SK-N-SH treated with all-trans-retinoic acid at 6 μM for 48 hours (cell line): ENCODE measurements at regions not wholly inside any gene's neighbourhood (a gene's known extent, or its start where the extent isn't known, plus 50 kb on each side); places are given as distances from the start of the nearest gene placed in this dataset.

Experiments
- ATAC-seq: fragments of 200-7000 bp; cut with Tn5 transposase; 3 replicates; pipeline ENCODE4 v1.9.1; 2020; ENCODE audit warnings: mild to moderate bottlenecking, moderate library complexity
- ARNTL ChIP-seq: fragments of 450-650 bp; formaldehyde crosslinking; IDR thresholded peaks from 2 replicates; pipeline ENCODE4 v1.5.0; 2020; ENCODE audit warnings: low read depth, mild to moderate bottlenecking, moderate library complexity, borderline replicate concordance
- BACH2 ChIP-seq: fragments of 250-450 bp; sonication (Bioruptor Pico); IDR thresholded peaks from 2 replicates; pipeline ENCODE4 v1.9.0; 2021; ENCODE audit warnings: mild to moderate bottlenecking, borderline replicate concordance
- CREB5 ChIP-seq: fragments of 250-450 bp; sonication (Bioruptor Pico); IDR thresholded peaks from 2 replicates; pipeline ENCODE4 v1.5.1; 2020; ENCODE audit warnings: low read depth, mild to moderate bottlenecking, moderate library complexity
- CSDC2 ChIP-seq: fragments of 250-450 bp; sonication (Bioruptor Pico); IDR thresholded peaks from 2 replicates; pipeline ENCODE4 v1.5.0; 2020; ENCODE audit warnings: mild to moderate bottlenecking, moderate library complexity
- CSRNP3 ChIP-seq: fragments of 250-450 bp; sonication (Bioruptor Pico); IDR thresholded peaks from 2 replicates; pipeline ENCODE4 v1.5.1; 2021; ENCODE audit warnings: mild to moderate bottlenecking, moderate library complexity
- ESRRG ChIP-seq: fragments of 250-450 bp; sonication (Bioruptor Pico); IDR thresholded peaks from 2 replicates; pipeline ENCODE4 v1.6.1; 2021; ENCODE audit warnings: mild to moderate bottlenecking
- GLIS3 ChIP-seq: fragments of 250-450 bp; sonication (Bioruptor Pico); IDR thresholded peaks from 2 replicates; pipeline ENCODE4 v1.5.0; 2020; ENCODE audit warnings: mild to moderate bottlenecking, moderate library complexity
- ISL1 ChIP-seq: fragments of 250-450 bp; sonication (Bioruptor Pico); IDR thresholded peaks from 2 replicates; pipeline ENCODE4 v2.1.2; 2022; ENCODE audit warnings: mild to moderate bottlenecking, moderate library complexity
- OSR1 ChIP-seq: fragments of 250-450 bp; sonication (Bioruptor Pico); IDR thresholded peaks from 2 replicates; pipeline ENCODE4 v1.8.0; 2022; ENCODE audit warnings: moderate library complexity, mild to moderate bottlenecking, inconsistent platforms
- PATZ1 ChIP-seq: fragments of 250-450 bp; sonication (Bioruptor Pico); IDR thresholded peaks from 2 replicates; pipeline ENCODE4 v1.8.0; 2020; ENCODE audit warnings: mild to moderate bottlenecking, moderate library complexity, borderline replicate concordance
- POU6F1 ChIP-seq: fragments of 250-450 bp; sonication (Bioruptor Pico); IDR thresholded peaks from 2 replicates; pipeline ENCODE4 v1.8.0; 2021; ENCODE audit warnings: low read depth, mild to moderate bottlenecking, moderate library complexity, borderline replicate concordance
- PPARA ChIP-seq: fragments of 250-450 bp; sonication (Bioruptor Pico); IDR thresholded peaks from 2 replicates; pipeline ENCODE4 v1.5.0; 2020; ENCODE audit warnings: mild to moderate bottlenecking, borderline replicate concordance
- RARB ChIP-seq: fragments of 250-450 bp; sonication (Bioruptor Pico); IDR thresholded peaks from 2 replicates; pipeline ENCODE4 v1.8.0; 2021; ENCODE audit warnings: mild to moderate bottlenecking, moderate library complexity
- SNAI2 ChIP-seq: fragments of 250-450 bp; sonication (Bioruptor Pico); IDR thresholded peaks from 2 replicates; pipeline ENCODE4 v1.5.0; 2020; ENCODE audit warnings: mild to moderate bottlenecking, moderate library complexity
- TCF4 ChIP-seq: fragments of 250-450 bp; sonication (Bioruptor Pico); IDR thresholded peaks from 2 replicates; pipeline ENCODE4 v1.8.0; 2021; ENCODE audit warnings: mild to moderate bottlenecking, moderate library complexity, borderline replicate concordance
- TSHZ2 ChIP-seq: fragments of 250-450 bp; sonication (Bioruptor Pico); IDR thresholded peaks from 2 replicates; pipeline ENCODE4 v1.5.0; 2020; ENCODE audit warnings: mild to moderate bottlenecking, moderate library complexity
- ZC3H10 ChIP-seq: fragments of 250-450 bp; sonication (Bioruptor Pico); IDR thresholded peaks from 2 replicates; pipeline ENCODE4 v1.5.1; 2021; ENCODE audit warnings: mild to moderate bottlenecking, moderate library complexity
- ZFP3 ChIP-seq: fragments of 250-450 bp; sonication (Bioruptor Pico); IDR thresholded peaks from 2 replicates; pipeline ENCODE4 v1.5.0; 2020; ENCODE audit warnings: mild to moderate bottlenecking, moderate library complexity
- ZNF565 ChIP-seq: fragments of 450-650 bp; formaldehyde crosslinking; conservative IDR thresholded peaks from 2 replicates; pipeline ENCODE4 v1.5.0; 2020; ENCODE audit warnings: low read depth, mild to moderate bottlenecking, moderate library complexity
- ZNF70 ChIP-seq: fragments of 450-650 bp; formaldehyde crosslinking; IDR thresholded peaks from 2 replicates; pipeline ENCODE4 v1.5.0; 2020; ENCODE audit warnings: mild to moderate bottlenecking, moderate library complexity
- ZNF8 ChIP-seq: fragments of 450-650 bp; formaldehyde crosslinking; IDR thresholded peaks from 2 replicates; pipeline ENCODE4 v1.5.0; 2020; ENCODE audit warnings: mild to moderate bottlenecking, moderate library complexity

- TF ChIP-seq PPARA (CRISPR knock-in tag) (no peak), PATZ1 (no peak), RARB (CRISPR knock-in tag) (no peak), ESRRG (CRISPR knock-in tag) (no peak), ARNTL (no peak), ISL1 (CRISPR knock-in tag) (no peak), ZNF565 (CRISPR knock-in tag) (no peak), ZFP3 (CRISPR knock-in tag) (no peak), TCF4 (CRISPR knock-in tag) (no peak), BACH2 (CRISPR knock-in tag) (no peak), ZNF8 (no peak), ZNF70 (CRISPR knock-in tag) (no peak), POU6F1 (CRISPR knock-in tag) (no peak), TSHZ2 (CRISPR knock-in tag) (no peak), OSR1 (CRISPR knock-in tag) (no peak)
- ATAC-seq, result no peak
Measured at GRCh38 chr1:82091729-82092128, 291.0 kb downstream of the ADGRL2 start.

GRCh38 chr1:82091265-82091664 is 290.5 kb downstream of the ADGRL2 start:
- no peak for ATAC-seq
- no peak for TF ChIP-seq ZNF8
- no peak for TF ChIP-seq GLIS3 (CRISPR knock-in tag)
- no peak for TF ChIP-seq ZNF70 (CRISPR knock-in tag)
- no peak for TF ChIP-seq ARNTL
- TF ChIP-seq RARB (CRISPR knock-in tag), result no peak
- TF ChIP-seq ZC3H10 (CRISPR knock-in tag), result no peak
- TF ChIP-seq PPARA (CRISPR knock-in tag), result no peak
- TF ChIP-seq OSR1 (CRISPR knock-in tag), result no peak

- no peak for ATAC-seq
Measured at GRCh38 chr1:82090104-82090503, 289.4 kb downstream of the ADGRL2 start.

More at GRCh38 chr1:82090104-82090503, 289.4 kb downstream of the ADGRL2 start:
- TF ChIP-seq CSRNP3, result no peak
- no peak for TF ChIP-seq PATZ1
- no peak for TF ChIP-seq POU6F1 (CRISPR knock-in tag)
- TF ChIP-seq CSDC2 (CRISPR knock-in tag), result no peak
- TF ChIP-seq ZNF565 (CRISPR knock-in tag), result no peak
- no peak for TF ChIP-seq ZC3H10 (CRISPR knock-in tag)
- TF ChIP-seq SNAI2 (CRISPR knock-in tag), result no peak
- no peak for TF ChIP-seq TSHZ2 (CRISPR knock-in tag)
- TF ChIP-seq CREB5 (CRISPR knock-in tag), result no peak
- TF ChIP-seq ARNTL, result no peak
